ENCODE measurements at regions not wholly inside any gene's neighbourhood (a gene's known extent, or its start where the extent isn't known, plus 50 kb on each side); places are given as distances from the start of the nearest gene placed in this dataset.

DNA sequence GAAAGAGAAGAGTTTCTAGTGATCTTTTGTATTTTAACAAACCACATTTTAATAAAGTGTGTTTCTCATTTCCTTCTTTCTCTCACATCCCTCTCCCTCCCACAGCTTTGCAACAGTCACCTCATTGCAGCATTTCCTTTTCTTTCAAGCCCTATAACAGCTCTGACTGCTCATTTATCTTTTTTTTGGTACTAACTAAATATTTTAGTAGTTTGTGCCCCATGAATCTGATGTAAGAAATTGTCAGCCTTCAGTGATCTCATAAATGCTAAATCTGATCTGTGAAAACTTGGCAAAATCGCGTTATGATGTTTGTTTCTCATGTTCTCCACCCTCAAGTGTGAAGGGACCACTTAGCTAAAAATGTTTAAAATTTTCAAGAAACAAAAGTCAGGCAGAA is 258.5 kb upstream of the SLIT2 start:
- TF ChIP-seq, protein P1, sequence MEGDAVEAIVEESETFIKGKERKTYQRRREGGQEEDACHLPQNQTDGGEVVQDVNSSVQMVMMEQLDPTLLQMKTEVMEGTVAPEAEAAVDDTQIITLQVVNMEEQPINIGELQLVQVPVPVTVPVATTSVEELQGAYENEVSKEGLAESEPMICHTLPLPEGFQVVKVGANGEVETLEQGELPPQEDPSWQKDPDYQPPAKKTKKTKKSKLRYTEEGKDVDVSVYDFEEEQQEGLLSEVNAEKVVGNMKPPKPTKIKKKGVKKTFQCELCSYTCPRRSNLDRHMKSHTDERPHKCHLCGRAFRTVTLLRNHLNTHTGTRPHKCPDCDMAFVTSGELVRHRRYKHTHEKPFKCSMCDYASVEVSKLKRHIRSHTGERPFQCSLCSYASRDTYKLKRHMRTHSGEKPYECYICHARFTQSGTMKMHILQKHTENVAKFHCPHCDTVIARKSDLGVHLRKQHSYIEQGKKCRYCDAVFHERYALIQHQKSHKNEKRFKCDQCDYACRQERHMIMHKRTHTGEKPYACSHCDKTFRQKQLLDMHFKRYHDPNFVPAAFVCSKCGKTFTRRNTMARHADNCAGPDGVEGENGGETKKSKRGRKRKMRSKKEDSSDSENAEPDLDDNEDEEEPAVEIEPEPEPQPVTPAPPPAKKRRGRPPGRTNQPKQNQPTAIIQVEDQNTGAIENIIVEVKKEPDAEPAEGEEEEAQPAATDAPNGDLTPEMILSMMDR (IDR thresholded peaks at IDR 0.05 in 4 of 5, conservative IDR thresholded peaks at IDR 0.05 in 1 of 5), result no peak
- TF ChIP-seq POLR2A (IDR thresholded peaks at IDR 0.05), result no peak

Measured in gastrocnemius medialis (tissue), 4 donors.